ENCODE measurements at regions not wholly inside any gene's neighbourhood (a gene's known extent, or its start where the extent isn't known, plus 50 kb on each side); places are given as distances from the start of the nearest gene placed in this dataset.
"Not testable (repeated sequence)": the region's sequence is repeated elsewhere in the genome, so short reads cannot be mapped to it uniquely, and the experiment has no call there.

DNA sequence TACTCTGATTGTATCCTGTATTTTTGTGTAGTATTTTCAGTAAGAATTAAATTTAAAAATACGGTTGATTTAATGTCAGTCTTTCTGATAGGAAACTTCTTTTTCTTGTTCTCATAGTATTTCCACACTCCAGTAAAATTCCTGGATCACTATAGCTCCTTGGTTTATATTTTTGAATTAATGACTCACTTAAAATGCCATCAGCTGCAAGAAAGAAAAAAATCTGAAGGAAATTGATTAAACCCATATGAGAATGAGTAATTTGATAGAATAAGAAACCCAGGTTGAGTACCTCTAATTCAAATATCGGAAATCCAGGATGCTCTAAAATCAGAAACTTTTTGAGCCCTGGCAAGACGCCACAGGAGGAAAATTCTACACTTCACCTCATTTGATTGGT, 186.8 kb upstream of the RND3 start:
- TF ChIP-seq, protein P1, sequence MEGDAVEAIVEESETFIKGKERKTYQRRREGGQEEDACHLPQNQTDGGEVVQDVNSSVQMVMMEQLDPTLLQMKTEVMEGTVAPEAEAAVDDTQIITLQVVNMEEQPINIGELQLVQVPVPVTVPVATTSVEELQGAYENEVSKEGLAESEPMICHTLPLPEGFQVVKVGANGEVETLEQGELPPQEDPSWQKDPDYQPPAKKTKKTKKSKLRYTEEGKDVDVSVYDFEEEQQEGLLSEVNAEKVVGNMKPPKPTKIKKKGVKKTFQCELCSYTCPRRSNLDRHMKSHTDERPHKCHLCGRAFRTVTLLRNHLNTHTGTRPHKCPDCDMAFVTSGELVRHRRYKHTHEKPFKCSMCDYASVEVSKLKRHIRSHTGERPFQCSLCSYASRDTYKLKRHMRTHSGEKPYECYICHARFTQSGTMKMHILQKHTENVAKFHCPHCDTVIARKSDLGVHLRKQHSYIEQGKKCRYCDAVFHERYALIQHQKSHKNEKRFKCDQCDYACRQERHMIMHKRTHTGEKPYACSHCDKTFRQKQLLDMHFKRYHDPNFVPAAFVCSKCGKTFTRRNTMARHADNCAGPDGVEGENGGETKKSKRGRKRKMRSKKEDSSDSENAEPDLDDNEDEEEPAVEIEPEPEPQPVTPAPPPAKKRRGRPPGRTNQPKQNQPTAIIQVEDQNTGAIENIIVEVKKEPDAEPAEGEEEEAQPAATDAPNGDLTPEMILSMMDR (IDR thresholded peaks at IDR 0.05; ENCODE audit: unreplicated experiment) = no peak

DNA sequence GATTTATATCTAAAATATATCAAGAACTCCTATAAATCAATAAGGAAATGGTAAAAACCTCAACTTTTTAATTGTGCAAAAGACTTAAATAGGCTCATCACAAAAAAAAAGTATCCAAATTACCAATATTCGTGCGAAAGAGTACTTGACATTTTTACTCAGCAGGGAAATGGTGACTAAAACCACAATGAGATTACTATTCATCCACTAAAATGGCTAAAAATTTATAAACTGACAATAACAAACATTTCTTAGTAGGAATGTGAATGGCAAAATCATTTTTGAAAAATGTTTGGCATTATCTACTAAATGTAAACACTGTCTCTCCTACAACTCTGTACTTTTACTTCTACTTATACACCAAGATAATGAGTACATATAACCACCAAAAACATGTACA, 184.8 kb upstream of the RND3 start:
- TF ChIP-seq, protein P1 (IDR thresholded peaks at IDR 0.05; ENCODE audit: unreplicated experiment) = no peak
- Mint-ChIP-seq H3K27me3 (ENCODE audit: low read depth) (no peaks in the 10 kb centered on the region), H3K4me3 (no peak overlapping the region), H3K27ac (no peak overlapping the region), H3K4me1 (no peaks in the 10 kb centered on the region), H3K36me3 (peaks cover 3% of the 10 kb centered on the region), H3K9me3 (peaks cover 28% of the 10 kb centered on the region)
- no peak for DNase-seq (ENCODE audit: low spot score in 2 of 2, unreplicated experiment in 2 of 2)

More for the DNA sequence above, 186.8 kb upstream of the RND3 start:
- Mint-ChIP-seq H3K9me3 (peaks cover 8% of the 10 kb centered on the region), H3K36me3 (no peaks in the 10 kb centered on the region), H3K27ac (no peak overlapping the region), H3K27me3 (ENCODE audit: low read depth) (no peaks in the 10 kb centered on the region), H3K4me1 (no peaks in the 10 kb centered on the region), H3K4me3 (no peak overlapping the region)
- no peak for DNase-seq (ENCODE audit: low spot score in 2 of 2, unreplicated experiment in 2 of 2)

DNA sequence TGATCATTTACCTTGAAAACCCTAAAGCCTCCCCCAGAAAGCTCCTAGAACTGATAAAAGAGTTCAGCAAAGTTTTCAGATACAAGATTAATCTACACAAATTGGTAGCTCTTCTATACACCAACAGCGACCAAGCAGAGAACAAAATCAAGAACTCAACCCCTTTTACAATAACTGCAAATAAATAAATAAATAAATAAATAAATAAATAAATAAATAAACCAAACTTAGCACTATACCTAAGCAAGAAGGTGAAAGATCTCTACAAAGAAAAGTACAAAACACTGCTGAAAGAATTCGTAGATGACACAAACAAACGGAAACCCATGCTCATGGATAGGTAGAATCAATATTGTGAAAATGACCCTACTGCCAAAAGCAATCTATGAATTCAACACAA, 182.0 kb upstream of the RND3 start:
- Mint-ChIP-seq H3K4me3 (no peak overlapping the region), H3K27me3 (ENCODE audit: low read depth) (no peaks in the 10 kb centered on the region), H3K36me3 (peaks cover 6% of the 10 kb centered on the region), H3K9me3 (peaks cover 36% of the 10 kb centered on the region), H3K4me1 (no peaks in the 10 kb centered on the region), H3K27ac (no peak overlapping the region)
- DNase-seq (ENCODE audit: low spot score in 2 of 2, unreplicated experiment in 2 of 2) = no peak
- TF ChIP-seq, protein P1 (IDR thresholded peaks at IDR 0.05; ENCODE audit: unreplicated experiment) = no peak

DNA sequence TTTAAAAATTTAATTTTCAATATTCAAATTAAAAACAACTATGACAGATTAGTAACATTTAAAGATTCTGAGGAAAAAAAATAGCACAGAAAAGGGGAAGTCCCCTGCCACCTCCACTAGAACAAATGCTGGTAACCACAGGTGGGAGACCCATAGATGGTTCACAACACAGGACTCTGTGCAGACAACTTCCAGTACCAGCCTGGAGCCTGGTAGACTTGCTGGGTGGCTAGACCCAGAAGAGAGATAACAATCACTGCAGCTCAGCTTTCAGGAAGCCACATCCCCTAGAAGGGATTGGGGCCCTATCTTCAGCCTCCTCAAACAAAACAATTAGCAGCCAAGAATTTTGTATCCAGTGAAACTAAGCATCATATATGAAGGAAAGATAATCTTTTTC, 179.6 kb upstream of the RND3 start:
- H3K27me3 Mint-ChIP-seq (ENCODE audit: low read depth); H3K36me3 Mint-ChIP-seq; H3K4me3 Mint-ChIP-seq; H3K4me1 Mint-ChIP-seq; H3K27ac Mint-ChIP-seq; DNase-seq (ENCODE audit: low spot score in 2 of 2, unreplicated experiment in 2 of 2): not testable (repeated sequence)
- peaks cover 48% of the 10 kb centered on the region for H3K9me3 Mint-ChIP-seq

GRCh38 chr2:150663143-150663542, 175.7 kb upstream of the RND3 start:
- H3K4me3 Mint-ChIP-seq = no peak overlapping the region
- DNase-seq (ENCODE audit: low spot score in 2 of 2, unreplicated experiment in 2 of 2) = no peak
- peaks cover 49% of the 10 kb centered on the region for H3K9me3 Mint-ChIP-seq
- peaks cover 16% of the 10 kb centered on the region for H3K36me3 Mint-ChIP-seq
- no peaks in the 10 kb centered on the region for H3K27me3 Mint-ChIP-seq (ENCODE audit: low read depth)
- no peak overlapping the region for H3K27ac Mint-ChIP-seq
- TF ChIP-seq, protein P1 (IDR thresholded peaks at IDR 0.05; ENCODE audit: unreplicated experiment) = no peak
- no peaks in the 10 kb centered on the region for H3K4me1 Mint-ChIP-seq

DNA sequence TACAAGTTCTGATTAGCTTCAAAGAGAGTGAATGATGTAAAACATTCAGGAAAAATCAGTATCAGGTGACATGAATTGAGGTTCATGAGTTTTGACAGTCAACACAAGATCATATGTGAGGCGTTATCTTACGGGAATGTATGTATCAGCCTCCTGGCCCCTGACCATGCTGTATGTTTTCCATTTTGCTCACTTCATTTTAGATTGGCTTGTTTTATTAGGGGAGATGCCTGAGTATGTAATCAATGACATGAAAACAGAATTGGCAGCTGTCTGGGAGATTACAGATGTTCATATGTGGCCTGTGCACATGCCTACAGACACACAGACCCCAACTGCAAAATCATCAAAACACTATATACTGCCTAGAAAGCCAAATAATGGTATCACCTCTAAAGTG, 168.5 kb upstream of the RND3 start:
- no peak overlapping the region for H3K27ac Mint-ChIP-seq
- peaks cover 26% of the 10 kb centered on the region for H3K9me3 Mint-ChIP-seq
- H3K27me3 Mint-ChIP-seq (ENCODE audit: low read depth) = no peaks in the 10 kb centered on the region
- peaks cover 2% of the 10 kb centered on the region for H3K36me3 Mint-ChIP-seq
- H3K4me3 Mint-ChIP-seq = no peak overlapping the region
- DNase-seq (ENCODE audit: low spot score in 2 of 2, unreplicated experiment in 2 of 2) = no peak
- TF ChIP-seq, protein P1 (IDR thresholded peaks at IDR 0.05; ENCODE audit: unreplicated experiment) = no peak
- H3K4me1 Mint-ChIP-seq = no peaks in the 10 kb centered on the region

Measured in mesothelial cell of epicardium (in vitro differentiated cells).